Left ventricle myocardium superior (tissue), 1 donor: ENCODE measurements at regions not wholly inside any gene's neighbourhood (a gene's known extent, or its start where the extent isn't known, plus 50 kb on each side); places are given as distances from the start of the nearest gene placed in this dataset.
"Not testable (repeated sequence)": the region's sequence is repeated elsewhere in the genome, so short reads cannot be mapped to it uniquely, and the experiment has no call there.

Source experiments
- ATAC-seq: fragments of 200-7000 bp; cut with Tn5 transposase; one replicate; pipeline ENCODE4 v1.9.1; 2020; ENCODE audit warnings: mild to moderate bottlenecking, moderate library complexity
- DNase-seq: peaks from one replicate; pipeline ENCODE4 v3.0.0-alpha.2; 2020
- intact Hi-C: fragments of 100-400 bp; cut with micrococcal nuclease; formaldehyde crosslinking; loops from one replicate; pipeline ENCODE4 v1.11.0; 2022
- donor health status: DM: no; HTN: yes; CAD: no; lungs with severe emphysema.

GRCh38 chr2:193883820-193884219 is 1689.1 kb upstream of the TMEFF2 start:
- intact Hi-C loops = no loop called here
- ATAC-seq = no peak
- no peak for DNase-seq

GRCh38 chr2:193876980-193877379 is 1682.2 kb upstream of the TMEFF2 start:
- intact Hi-C loops = no loop called here
- ATAC-seq = no peak

GRCh38 chr2:193869564-193869963 is 1674.8 kb upstream of the TMEFF2 start:
- intact Hi-C loops = no loop called here
- ATAC-seq (no peak), DNase-seq (no peak)

More at GRCh38 chr2:193876980-193877379, 1682.2 kb upstream of the TMEFF2 start:
- DNase-seq = no peak

- intact Hi-C loops = no loop called here
- ATAC-seq (no peak), DNase-seq (no peak)
Observed at GRCh38 chr2:193868833-193869232, 1674.1 kb upstream of the TMEFF2 start.

- DNase-seq (no peak), ATAC-seq (no peak)
- intact Hi-C loops = no loop called here
Observed at GRCh38 chr2:193868132-193868531, 1673.4 kb upstream of the TMEFF2 start.

GRCh38 chr2:193867454-193867853 is 1672.7 kb upstream of the TMEFF2 start:
- ATAC-seq = no peak
- no peak for DNase-seq
- intact Hi-C loops = no loop called here

- DNase-seq = no peak
- intact Hi-C loops = no loop called here
- ATAC-seq = no peak
Observed at GRCh38 chr2:193861557-193861956, 1666.8 kb upstream of the TMEFF2 start.

- no peak for ATAC-seq
- intact Hi-C loops = no loop called here
- DNase-seq = no peak
Observed at GRCh38 chr2:193847991-193848390, 1653.3 kb upstream of the TMEFF2 start.

GRCh38 chr2:193847130-193847529 is 1652.4 kb upstream of the TMEFF2 start:
- no peak for DNase-seq
- intact Hi-C loops = no loop called here

GRCh38 chr2:193845604-193846003 is 1650.9 kb upstream of the TMEFF2 start:
- intact Hi-C loops = no loop called here
- no peak for ATAC-seq
- DNase-seq = no peak

More at GRCh38 chr2:193847130-193847529, 1652.4 kb upstream of the TMEFF2 start:
- no peak for ATAC-seq

GRCh38 chr2:193843675-193844074 is 1648.9 kb upstream of the TMEFF2 start:
- ATAC-seq = no peak
- intact Hi-C loops = no loop called here
- no peak for DNase-seq

- DNase-seq = no peak
- intact Hi-C loops = no loop called here
- no peak for ATAC-seq
Observed at GRCh38 chr2:193841384-193842150, 1646.8 kb upstream of the TMEFF2 start.

- DNase-seq (no peak), ATAC-seq (no peak)
- intact Hi-C loops = no loop called here
Observed at GRCh38 chr2:193837111-193837738, 1642.5 kb upstream of the TMEFF2 start.

GRCh38 chr2:193836424-193837006 is 1641.8 kb upstream of the TMEFF2 start:
- DNase-seq, ATAC-seq, intact Hi-C loops: not testable (repeated sequence)

- ATAC-seq, intact Hi-C loops, DNase-seq: not testable (repeated sequence)
Observed at GRCh38 chr2:193833895-193834294, 1639.2 kb upstream of the TMEFF2 start.

GRCh38 chr2:193824474-193824873 is 1629.7 kb upstream of the TMEFF2 start:
- no peak for DNase-seq
- no peak for ATAC-seq
- intact Hi-C loops = no loop called here

GRCh38 chr2:193818801-193819499 is 1624.2 kb upstream of the TMEFF2 start:
- intact Hi-C loops = no loop called here
- DNase-seq (no peak), ATAC-seq (no peak)

- no peak for ATAC-seq
- intact Hi-C loops = no loop called here
- DNase-seq = no peak
Observed at GRCh38 chr2:193816008-193816407, 1621.3 kb upstream of the TMEFF2 start.

- ATAC-seq (no peak), DNase-seq (no peak)
- intact Hi-C loops = no loop called here
Observed at GRCh38 chr2:193810533-193810932, 1615.8 kb upstream of the TMEFF2 start.

GRCh38 chr2:193808877-193809276 is 1614.1 kb upstream of the TMEFF2 start:
- no peak for ATAC-seq
- no peak for DNase-seq
- intact Hi-C loops = no loop called here
